ENCODE measurements at regions not wholly inside any gene's neighbourhood (a gene's known extent, or its start where the extent isn't known, plus 50 kb on each side); places are given as distances from the start of the nearest gene placed in this dataset.

DNA sequence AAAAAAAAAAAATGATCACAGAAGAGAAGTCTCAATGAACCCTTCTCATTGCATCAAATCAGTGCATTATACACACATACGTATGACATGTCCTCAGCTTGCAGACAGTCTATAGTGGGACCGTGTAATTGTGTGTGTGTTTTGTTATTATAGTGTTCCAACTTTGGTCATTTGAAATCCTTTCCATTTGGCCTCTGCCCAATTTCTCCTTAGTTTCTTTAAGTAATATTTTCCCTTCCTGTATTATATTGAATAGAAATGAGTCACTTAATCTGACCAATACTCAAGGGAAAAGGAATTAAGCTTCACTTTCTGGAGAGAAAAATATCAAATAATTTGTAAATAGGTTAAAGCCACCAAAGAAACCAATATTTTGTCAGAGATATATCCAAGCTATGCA, 415.5 kb upstream of the SORCS1 start:
- no peak for FAIRE-seq
- H3K36me3 ChIP-seq (ENCODE audit: control insufficient read depth in 2 of 3, insufficient read depth in 3 of 3, low read length in 3 of 3): no peaks in the 10 kb centered on the region
- intact Hi-C loops (cut with DNase I): no loop called here

DNA sequence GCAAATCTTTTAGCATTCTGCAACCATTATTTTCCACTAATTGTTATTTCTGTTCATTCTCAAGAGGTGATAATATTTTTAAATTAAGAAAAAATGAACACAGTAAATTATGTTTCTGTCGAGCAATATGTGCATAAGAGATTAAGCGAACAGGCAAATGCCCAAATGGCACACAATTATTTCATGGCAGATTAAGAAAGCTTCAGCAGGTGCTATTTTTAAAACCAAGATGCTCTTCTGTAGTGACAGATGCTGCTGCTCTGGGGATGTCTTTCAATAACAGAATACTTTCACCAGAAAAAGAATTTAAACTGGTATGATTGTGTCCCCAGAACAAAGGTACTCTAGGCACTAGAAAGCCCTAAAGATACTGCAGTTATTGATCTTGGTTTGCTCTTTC, 412.7 kb upstream of the SORCS1 start:
- H3K4me1 ChIP-seq (ENCODE audit: control insufficient read depth in 2 of 3, insufficient read depth in 2 of 3, low read depth in 1 of 3, low read length in 3 of 3): no peaks in the 10 kb centered on the region
- no peak overlapping the region for H3K9ac ChIP-seq (ENCODE audit: low read length in 3 of 3)

More for the DNA sequence above, 415.5 kb upstream of the SORCS1 start:
- no peak for DNase-seq
- H3K27me3 ChIP-seq (ENCODE audit: control insufficient read depth, insufficient read depth, low read length): no peaks in the 10 kb centered on the region
- no peaks in the 10 kb centered on the region for H3K9me3 ChIP-seq (ENCODE audit: control insufficient read depth in 2 of 3, insufficient read depth in 1 of 3, low read length in 3 of 3)
- TF ChIP-seq, protein P1, sequence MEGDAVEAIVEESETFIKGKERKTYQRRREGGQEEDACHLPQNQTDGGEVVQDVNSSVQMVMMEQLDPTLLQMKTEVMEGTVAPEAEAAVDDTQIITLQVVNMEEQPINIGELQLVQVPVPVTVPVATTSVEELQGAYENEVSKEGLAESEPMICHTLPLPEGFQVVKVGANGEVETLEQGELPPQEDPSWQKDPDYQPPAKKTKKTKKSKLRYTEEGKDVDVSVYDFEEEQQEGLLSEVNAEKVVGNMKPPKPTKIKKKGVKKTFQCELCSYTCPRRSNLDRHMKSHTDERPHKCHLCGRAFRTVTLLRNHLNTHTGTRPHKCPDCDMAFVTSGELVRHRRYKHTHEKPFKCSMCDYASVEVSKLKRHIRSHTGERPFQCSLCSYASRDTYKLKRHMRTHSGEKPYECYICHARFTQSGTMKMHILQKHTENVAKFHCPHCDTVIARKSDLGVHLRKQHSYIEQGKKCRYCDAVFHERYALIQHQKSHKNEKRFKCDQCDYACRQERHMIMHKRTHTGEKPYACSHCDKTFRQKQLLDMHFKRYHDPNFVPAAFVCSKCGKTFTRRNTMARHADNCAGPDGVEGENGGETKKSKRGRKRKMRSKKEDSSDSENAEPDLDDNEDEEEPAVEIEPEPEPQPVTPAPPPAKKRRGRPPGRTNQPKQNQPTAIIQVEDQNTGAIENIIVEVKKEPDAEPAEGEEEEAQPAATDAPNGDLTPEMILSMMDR (IDR thresholded peaks at IDR 0.05; ENCODE audit: borderline replicate concordance, extremely low read depth, insufficient read depth): no peak
- no peak overlapping the region for H3K27ac ChIP-seq (ENCODE audit: low read depth in 2 of 2, low read length in 2 of 2)
- no peak overlapping the region for H3K9ac ChIP-seq (ENCODE audit: low read length in 3 of 3)
- no peaks in the 10 kb centered on the region for H3K4me1 ChIP-seq (ENCODE audit: control insufficient read depth in 2 of 3, insufficient read depth in 2 of 3, low read depth in 1 of 3, low read length in 3 of 3)
- no peak overlapping the region for H3K4me3 ChIP-seq (ENCODE audit: low read length in 3 of 3)

DNA sequence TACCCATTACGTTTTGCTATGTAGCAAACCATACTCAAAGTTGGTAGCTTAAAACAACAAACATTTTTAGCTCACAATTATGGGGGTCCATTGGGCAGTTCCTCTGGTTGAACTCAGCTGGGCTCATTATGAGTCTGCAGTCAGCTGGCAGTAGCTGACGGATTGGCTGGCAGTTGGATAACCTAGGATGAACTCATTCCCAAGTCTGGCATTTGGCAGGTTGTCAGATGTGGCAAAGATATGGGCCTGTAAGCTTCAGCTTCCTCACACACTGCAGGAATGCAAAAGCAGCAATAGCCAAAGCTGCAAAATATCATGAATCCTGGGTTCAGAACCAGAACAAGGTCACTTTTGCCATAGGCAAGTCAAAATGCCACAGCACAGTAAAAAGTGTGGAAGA, 412.2 kb upstream of the SORCS1 start:
- H3K27ac ChIP-seq (ENCODE audit: low read depth in 2 of 2, low read length in 2 of 2): no peak overlapping the region
- no peak overlapping the region for H3K9ac ChIP-seq (ENCODE audit: low read length in 3 of 3)
- no peaks in the 10 kb centered on the region for H3K27me3 ChIP-seq (ENCODE audit: control insufficient read depth, insufficient read depth, low read length)
- no peaks in the 10 kb centered on the region for H3K36me3 ChIP-seq (ENCODE audit: control insufficient read depth in 2 of 3, insufficient read depth in 3 of 3, low read length in 3 of 3)
- no peaks in the 10 kb centered on the region for H3K4me1 ChIP-seq (ENCODE audit: control insufficient read depth in 2 of 3, insufficient read depth in 2 of 3, low read depth in 1 of 3, low read length in 3 of 3)
- no peak overlapping the region for H3K4me3 ChIP-seq (ENCODE audit: low read length in 3 of 3)
- H3K9me3 ChIP-seq (ENCODE audit: control insufficient read depth in 2 of 3, insufficient read depth in 1 of 3, low read length in 3 of 3): no peaks in the 10 kb centered on the region
- FAIRE-seq: no peak
- peak in 1 of 5 donors; percentile 2 for DNase-seq
- intact Hi-C loops (cut with DNase I): no loop called here
- TF ChIP-seq, protein P1 (IDR thresholded peaks at IDR 0.05; ENCODE audit: borderline replicate concordance, extremely low read depth, insufficient read depth): no peak

More for the DNA sequence above, 412.7 kb upstream of the SORCS1 start:
- Histone ChIP-seq H3K9me3 (ENCODE audit: control insufficient read depth in 2 of 3, insufficient read depth in 1 of 3, low read length in 3 of 3) (no peaks in the 10 kb centered on the region), H3K36me3 (ENCODE audit: control insufficient read depth in 2 of 3, insufficient read depth in 3 of 3, low read length in 3 of 3) (no peaks in the 10 kb centered on the region), H3K4me3 (ENCODE audit: low read length in 3 of 3) (no peak overlapping the region), H3K27me3 (ENCODE audit: control insufficient read depth, insufficient read depth, low read length) (no peaks in the 10 kb centered on the region), H3K27ac (ENCODE audit: low read depth in 2 of 2, low read length in 2 of 2) (no peak overlapping the region)
- intact Hi-C loops (cut with DNase I): no loop called here
- TF ChIP-seq, protein P1 (IDR thresholded peaks at IDR 0.05; ENCODE audit: borderline replicate concordance, extremely low read depth, insufficient read depth): no peak
- FAIRE-seq (no peak), DNase-seq (no peak)

DNA sequence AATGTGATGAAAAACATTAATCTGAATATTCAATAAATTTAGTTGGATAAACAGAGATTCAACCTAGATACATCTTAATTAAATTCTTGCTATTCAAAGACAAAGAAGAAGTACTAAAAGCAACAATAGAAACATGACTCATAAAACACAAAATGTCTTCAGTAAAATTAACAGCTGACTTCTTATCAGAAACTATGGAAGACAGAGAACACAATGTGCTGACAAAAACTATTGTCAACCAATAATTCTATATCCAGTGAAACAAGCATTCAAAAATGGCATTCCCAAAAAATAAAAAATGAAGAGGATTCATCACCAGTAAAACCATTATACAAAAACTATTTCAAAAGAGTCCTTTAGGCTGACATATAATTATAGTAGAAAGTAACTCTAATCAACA, 400.5 kb upstream of the SORCS1 start:
- DNase-seq (no peak), FAIRE-seq (no peak)
- TF ChIP-seq, protein P1 (IDR thresholded peaks at IDR 0.05; ENCODE audit: borderline replicate concordance, extremely low read depth, insufficient read depth): no peak
- intact Hi-C loops (cut with DNase I): no loop called here
- Histone ChIP-seq H3K36me3 (ENCODE audit: control insufficient read depth in 2 of 3, insufficient read depth in 3 of 3, low read length in 3 of 3) (no peaks in the 10 kb centered on the region), H3K4me3 (ENCODE audit: low read length in 3 of 3) (no peak overlapping the region), H3K9ac (ENCODE audit: low read length in 3 of 3) (no peak overlapping the region), H3K4me1 (ENCODE audit: control insufficient read depth in 2 of 3, insufficient read depth in 2 of 3, low read depth in 1 of 3, low read length in 3 of 3) (no peaks in the 10 kb centered on the region), H3K9me3 (ENCODE audit: control insufficient read depth in 2 of 3, insufficient read depth in 1 of 3, low read length in 3 of 3) (peaks cover 0 to 3% (median 3%) of the 10 kb centered on the region in 3 donors), H3K27me3 (ENCODE audit: control insufficient read depth, insufficient read depth, low read length) (no peaks in the 10 kb centered on the region), H3K27ac (ENCODE audit: low read depth in 2 of 2, low read length in 2 of 2) (no peak overlapping the region)

All from kidney (tissue), 13 donors.